HCT116 (cell line): ENCODE measurements at regions not wholly inside any gene's neighbourhood (a gene's known extent, or its start where the extent isn't known, plus 50 kb on each side); places are given as distances from the start of the nearest gene placed in this dataset.

Source experiments
- ATAC-seq: fragments of 200-7000 bp; cut with Tn5 transposase; 2 replicates; pipeline ENCODE4 v1.9.1; 2020; ENCODE audit warnings: mild to moderate bottlenecking, moderate library complexity
- BruUV-seq: library from RNA; stranded (reverse); fragments of 400-500 nt; replicated peaks from 2 replicates; lab custom pipeline; 2021; lab: Mats Ljungman, UMichigan
- CTCF ChIA-PET: fragments of 300-600 bp; sonication (Branson Sonifier 250); formaldehyde crosslinking; loops from one replicate; lab custom pipeline; 2021; ENCODE audit warnings: antibody characterized with exemption; lab: Charles Lee
- POLR2A ChIA-PET: fragments of 300-600, 350-600 bp; sonication (Branson Sonifier 250); formaldehyde crosslinking; loops from one replicate; lab custom pipeline; 2021; ENCODE audit warnings: antibody characterized with exemption; lab: Charles Lee
- RAD21 ChIA-PET, 2 experiments: fragments of 300-600 bp; sonication (Branson Sonifier 250); formaldehyde crosslinking; loops; one replicate each; lab custom pipeline; 2023; ENCODE audit warnings: low total read pairs in 2 of 2; ENCODE audit not compliant: uncharacterized antibody in 2 of 2, unreplicated experiment in 2 of 2, low non-redundant PET in 1 of 2; lab: Charles Lee
- DNase-seq: peaks from one replicate; pipeline ENCODE4 v3.0.0-alpha.2; 2010; ENCODE audit warnings: low read depth, low spot score
- H2AFZ ChIP-seq: fragments of 200-600 bp; shearing (Covaris generic), sonication (generic); 2 replicates; pipeline ENCODE4 v1.6.1; 2017; ENCODE audit warnings: low read depth, mixed run types, mixed read lengths, antibody characterized with exemption, low read length; ENCODE audit not compliant: poor library complexity, severe bottlenecking
- H3K27ac ChIP-seq: 2 replicates; pipeline ENCODE4 v1.5.1; 2012; ENCODE audit warnings: low read depth, low read length
- H3K27me3 ChIP-seq: fragments of 200-600 bp; sonication (generic); 2 replicates; pipeline ENCODE4 v1.6.1; 2016; ENCODE audit warnings: mixed run types, low read length, mixed read lengths; ENCODE audit not compliant: insufficient read depth
- H3K36me3 ChIP-seq, 2 experiments: fragments of 200-500 bp in 1 of 2; fragments of 200-600 bp in 1 of 2; sonication (Bioruptor generic) in 1 of 2; sonication (generic) in 1 of 2; 2 replicates each; pipeline versions ENCODE4 v1.5.1 to v1.6.1; 2014 to 2016; ENCODE audit warnings: low read length in 2 of 2, inconsistent platforms in 1 of 2, mixed read lengths in 1 of 2, mixed run types in 1 of 2; ENCODE audit not compliant: insufficient read depth in 2 of 2, control insufficient read depth in 1 of 2
- H3K4me1 ChIP-seq, 2 experiments: fragments of 200-600 bp in 1 of 2; sonication (generic) in 1 of 2; 2 replicates each; pipeline versions ENCODE4 v1.5.1 to v1.6.1; 2012 to 2017; ENCODE audit warnings: low read length in 2 of 2, inconsistent platforms in 1 of 2, mild to moderate bottlenecking in 1 of 2, mixed read lengths in 1 of 2, mixed run types in 1 of 2, moderate library complexity in 1 of 2; ENCODE audit not compliant: insufficient read depth in 2 of 2, control insufficient read depth in 1 of 2
- H3K4me2 ChIP-seq: fragments of 200-600 bp; sonication (generic); 2 replicates; pipeline ENCODE4 v1.6.1; 2017; ENCODE audit warnings: mixed run types, low read length, mixed read lengths
- H3K4me3 ChIP-seq, 2 experiments: fragments of 200-600 bp in 1 of 2; sonication (generic) in 1 of 2; replicated peaks in 1 of 2; 2 replicates each; pipeline ENCODE4 v1.5.1; 2011 to 2016; ENCODE audit warnings: low read length in 2 of 2, control low read depth in 1 of 2, low read depth in 1 of 2, mild to moderate bottlenecking in 1 of 2, mixed read lengths in 1 of 2, mixed run types in 1 of 2
- H3K79me2 ChIP-seq: fragments of 200-600 bp; sonication (generic); 2 replicates; pipeline ENCODE4 v1.6.1; 2017; ENCODE audit warnings: mild to moderate bottlenecking, mixed run types, low read length, moderate library complexity, mixed read lengths; ENCODE audit not compliant: insufficient read depth
- H3K9ac ChIP-seq: fragments of 200-600 bp; sonication (generic); 2 replicates; pipeline ENCODE4 v1.6.1; 2016; ENCODE audit warnings: low read length, mixed read lengths
- H3K9me2 ChIP-seq: fragments of 200-600 bp; sonication (generic), shearing (Covaris generic); 2 replicates; pipeline ENCODE4 v1.6.1; 2017; ENCODE audit warnings: mixed run types, mild to moderate bottlenecking, moderate library complexity; ENCODE audit not compliant: insufficient read depth
- H3K9me3 ChIP-seq, 2 experiments: fragments of 200-500 bp in 1 of 2; fragments of 200-600 bp in 1 of 2; sonication (Bioruptor generic) in 1 of 2; sonication (generic) in 1 of 2; 2 replicates each; pipeline ENCODE4 v1.6.1; 2014 to 2017; ENCODE audit warnings: low read length in 2 of 2, mixed read lengths in 2 of 2, inconsistent platforms in 1 of 2, low read depth in 1 of 2, mild to moderate bottlenecking in 1 of 2, mixed run types in 1 of 2, moderate library complexity in 1 of 2; ENCODE audit not compliant: control insufficient read depth in 1 of 2, insufficient read depth in 1 of 2
- H4K20me1 ChIP-seq: fragments of 200-600 bp; sonication (generic), shearing (Covaris generic); 2 replicates; pipeline ENCODE4 v1.6.1; 2017; ENCODE audit warnings: mixed run types, mild to moderate bottlenecking, moderate library complexity; ENCODE audit not compliant: insufficient read depth
- CEBPB ChIP-seq: IDR thresholded peaks from 2 replicates; pipeline ENCODE4 v1.6.1; 2012; ENCODE audit warnings: low read depth
- EGR1 ChIP-seq: IDR thresholded peaks from 2 replicates; pipeline ENCODE4 v1.6.1; 2012; ENCODE audit warnings: low read depth
- ELF1 ChIP-seq: IDR thresholded peaks from 2 replicates; pipeline ENCODE4 v1.6.1; 2012; ENCODE audit warnings: low read depth, borderline replicate concordance
- EZH2phosphoT487 ChIP-seq: fragments of 200-600 bp; IDR thresholded peaks from 2 replicates; pipeline ENCODE4 v1.6.1; 2018; ENCODE audit warnings: antibody characterized with exemption, borderline replicate concordance
- JUND ChIP-seq: IDR thresholded peaks from 2 replicates; pipeline ENCODE4 v1.6.1; 2012
- MAX ChIP-seq: IDR thresholded peaks from 2 replicates; pipeline ENCODE4 v1.6.1; 2012
- POLR2A ChIP-seq: IDR thresholded peaks from 2 replicates; pipeline ENCODE4 v1.7.0; 2011; ENCODE audit warnings: borderline replicate concordance; ENCODE audit not compliant: insufficient read depth, insufficient read length; ENCODE audit errors: extremely low read depth
- POLR2AphosphoS5 ChIP-seq: IDR thresholded peaks from 2 replicates; pipeline ENCODE4 v1.6.1; 2011; ENCODE audit warnings: mild to moderate bottlenecking, low read depth, low read length, moderate library complexity
- RAD21 ChIP-seq: IDR thresholded peaks from 2 replicates; pipeline ENCODE4 v1.6.1; 2012; ENCODE audit warnings: low read depth, mild to moderate bottlenecking
- SIN3A ChIP-seq: IDR thresholded peaks from 2 replicates; pipeline ENCODE4 v1.6.1; 2012; ENCODE audit warnings: low read depth
- SRF ChIP-seq: IDR thresholded peaks from 2 replicates; pipeline ENCODE4 v1.6.1; 2012; ENCODE audit warnings: low read depth
- YY1 ChIP-seq: IDR thresholded peaks from 2 replicates; pipeline ENCODE4 v1.6.1; 2011; ENCODE audit warnings: low read length, low read depth, moderate library complexity, mild to moderate bottlenecking; ENCODE audit not compliant: insufficient replicate concordance; ENCODE audit errors: extremely low read depth
- ZFX ChIP-seq: fragments of 450-650 bp; IDR thresholded peaks from 2 replicates; pipeline ENCODE4 v1.6.1; 2017
- ZNF274 ChIP-seq: fragments of 200-500 bp; sonication (Bioruptor generic); IDR thresholded peaks from 2 replicates; pipeline ENCODE4 v1.6.1; 2014; ENCODE audit warnings: mild to moderate bottlenecking, low read depth, low read length, inconsistent platforms
- intact Hi-C: fragments of 100-400 bp; cut with micrococcal nuclease; formaldehyde crosslinking; loops from 2 replicates; pipeline ENCODE4 v1.10.0; 2022
- TF ChIP-seq, protein P1 (sequence below): IDR thresholded peaks from 2 replicates; pipeline ENCODE4 v1.6.1; 2012
- TF ChIP-seq, protein P2 (sequence below): IDR thresholded peaks from 2 replicates; pipeline ENCODE4 v1.6.1; 2012; ENCODE audit warnings: low read depth
- TF ChIP-seq, protein P3 (sequence below), 3 experiments: fragments of 200-600 bp in 1 of 3; sonication (generic) in 1 of 3; IDR thresholded peaks in 2 of 3; conservative IDR thresholded peaks in 1 of 3; 2 replicates each; pipeline ENCODE4 v1.5.1; 2012 to 2017; ENCODE audit warnings: low read depth in 2 of 3, low read length in 2 of 3, antibody characterized with exemption in 1 of 3, borderline replicate concordance in 1 of 3, control low read depth in 1 of 3, mild to moderate bottlenecking in 1 of 3, mixed read lengths in 1 of 3, mixed run types in 1 of 3, moderate library complexity in 1 of 3; ENCODE audit not compliant: insufficient read depth in 1 of 3

GRCh38 chr18:78087338-78087737 lies 837.7 kb downstream of the GALR1 start:
- ChIA-PET POLR2A (no interaction called here), CTCF (no interaction called here), RAD21 (no interaction called here)
- no peaks in the 10 kb centered on the region for H3K9me2 ChIP-seq
- H3K4me1 ChIP-seq, result no peaks in the 10 kb centered on the region
- no peaks in the 10 kb centered on the region for H3K36me3 ChIP-seq
- intact Hi-C loops, result no loop called here
- no peak overlapping the region for H3K27ac ChIP-seq
- no peak overlapping the region for H3K9ac ChIP-seq
- H3K27me3 ChIP-seq, result no peaks in the 10 kb centered on the region
- no peak overlapping the region for H3K4me2 ChIP-seq
- H3K4me3 ChIP-seq, result no peak overlapping the region
- H3K9me3 ChIP-seq, result peaks cover 18 to 22% of the 10 kb centered on the region in 2 experiments; a peak in 3 of 4 replicates
- BruUV-seq, result no TSS peak
- no peak for ATAC-seq
- H2AFZ ChIP-seq, result no peak overlapping the region
- no peaks in the 10 kb centered on the region for H3K79me2 ChIP-seq
- no peaks in the 10 kb centered on the region for H4K20me1 ChIP-seq
- DNase-seq, result no peak
- TF ChIP-seq EGR1 (no peak), SRF (no peak), EZH2phosphoT487 (no peak), POLR2AphosphoS5 (no peak), ELF1 (no peak), ZFX (no peak), ZNF274 (no peak), RAD21 (no peak), CEBPB (no peak), JUND (no peak), POLR2A (no peak), SIN3A (no peak), MAX (no peak), YY1 (no peak)
- TF ChIP-seq, protein P1, sequence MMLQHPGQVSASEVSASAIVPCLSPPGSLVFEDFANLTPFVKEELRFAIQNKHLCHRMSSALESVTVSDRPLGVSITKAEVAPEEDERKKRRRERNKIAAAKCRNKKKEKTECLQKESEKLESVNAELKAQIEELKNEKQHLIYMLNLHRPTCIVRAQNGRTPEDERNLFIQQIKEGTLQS, result no peak
- TF ChIP-seq, protein P2, sequence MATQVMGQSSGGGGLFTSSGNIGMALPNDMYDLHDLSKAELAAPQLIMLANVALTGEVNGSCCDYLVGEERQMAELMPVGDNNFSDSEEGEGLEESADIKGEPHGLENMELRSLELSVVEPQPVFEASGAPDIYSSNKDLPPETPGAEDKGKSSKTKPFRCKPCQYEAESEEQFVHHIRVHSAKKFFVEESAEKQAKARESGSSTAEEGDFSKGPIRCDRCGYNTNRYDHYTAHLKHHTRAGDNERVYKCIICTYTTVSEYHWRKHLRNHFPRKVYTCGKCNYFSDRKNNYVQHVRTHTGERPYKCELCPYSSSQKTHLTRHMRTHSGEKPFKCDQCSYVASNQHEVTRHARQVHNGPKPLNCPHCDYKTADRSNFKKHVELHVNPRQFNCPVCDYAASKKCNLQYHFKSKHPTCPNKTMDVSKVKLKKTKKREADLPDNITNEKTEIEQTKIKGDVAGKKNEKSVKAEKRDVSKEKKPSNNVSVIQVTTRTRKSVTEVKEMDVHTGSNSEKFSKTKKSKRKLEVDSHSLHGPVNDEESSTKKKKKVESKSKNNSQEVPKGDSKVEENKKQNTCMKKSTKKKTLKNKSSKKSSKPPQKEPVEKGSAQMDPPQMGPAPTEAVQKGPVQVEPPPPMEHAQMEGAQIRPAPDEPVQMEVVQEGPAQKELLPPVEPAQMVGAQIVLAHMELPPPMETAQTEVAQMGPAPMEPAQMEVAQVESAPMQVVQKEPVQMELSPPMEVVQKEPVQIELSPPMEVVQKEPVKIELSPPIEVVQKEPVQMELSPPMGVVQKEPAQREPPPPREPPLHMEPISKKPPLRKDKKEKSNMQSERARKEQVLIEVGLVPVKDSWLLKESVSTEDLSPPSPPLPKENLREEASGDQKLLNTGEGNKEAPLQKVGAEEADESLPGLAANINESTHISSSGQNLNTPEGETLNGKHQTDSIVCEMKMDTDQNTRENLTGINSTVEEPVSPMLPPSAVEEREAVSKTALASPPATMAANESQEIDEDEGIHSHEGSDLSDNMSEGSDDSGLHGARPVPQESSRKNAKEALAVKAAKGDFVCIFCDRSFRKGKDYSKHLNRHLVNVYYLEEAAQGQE, result no peak
- TF ChIP-seq, protein P3, sequence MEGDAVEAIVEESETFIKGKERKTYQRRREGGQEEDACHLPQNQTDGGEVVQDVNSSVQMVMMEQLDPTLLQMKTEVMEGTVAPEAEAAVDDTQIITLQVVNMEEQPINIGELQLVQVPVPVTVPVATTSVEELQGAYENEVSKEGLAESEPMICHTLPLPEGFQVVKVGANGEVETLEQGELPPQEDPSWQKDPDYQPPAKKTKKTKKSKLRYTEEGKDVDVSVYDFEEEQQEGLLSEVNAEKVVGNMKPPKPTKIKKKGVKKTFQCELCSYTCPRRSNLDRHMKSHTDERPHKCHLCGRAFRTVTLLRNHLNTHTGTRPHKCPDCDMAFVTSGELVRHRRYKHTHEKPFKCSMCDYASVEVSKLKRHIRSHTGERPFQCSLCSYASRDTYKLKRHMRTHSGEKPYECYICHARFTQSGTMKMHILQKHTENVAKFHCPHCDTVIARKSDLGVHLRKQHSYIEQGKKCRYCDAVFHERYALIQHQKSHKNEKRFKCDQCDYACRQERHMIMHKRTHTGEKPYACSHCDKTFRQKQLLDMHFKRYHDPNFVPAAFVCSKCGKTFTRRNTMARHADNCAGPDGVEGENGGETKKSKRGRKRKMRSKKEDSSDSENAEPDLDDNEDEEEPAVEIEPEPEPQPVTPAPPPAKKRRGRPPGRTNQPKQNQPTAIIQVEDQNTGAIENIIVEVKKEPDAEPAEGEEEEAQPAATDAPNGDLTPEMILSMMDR (IDR thresholded peaks at IDR 0.05 in 2 of 3, conservative IDR thresholded peaks at IDR 0.05 in 1 of 3; ENCODE audit: borderline replicate concordance in 1 of 3, insufficient read depth in 1 of 3, low read depth in 2 of 3, low read length in 2 of 3), result no peak
